ENCODE measurements at regions not wholly inside any gene's neighbourhood (a gene's known extent, or its start where the extent isn't known, plus 50 kb on each side); places are given as distances from the start of the nearest gene placed in this dataset.

DNA sequence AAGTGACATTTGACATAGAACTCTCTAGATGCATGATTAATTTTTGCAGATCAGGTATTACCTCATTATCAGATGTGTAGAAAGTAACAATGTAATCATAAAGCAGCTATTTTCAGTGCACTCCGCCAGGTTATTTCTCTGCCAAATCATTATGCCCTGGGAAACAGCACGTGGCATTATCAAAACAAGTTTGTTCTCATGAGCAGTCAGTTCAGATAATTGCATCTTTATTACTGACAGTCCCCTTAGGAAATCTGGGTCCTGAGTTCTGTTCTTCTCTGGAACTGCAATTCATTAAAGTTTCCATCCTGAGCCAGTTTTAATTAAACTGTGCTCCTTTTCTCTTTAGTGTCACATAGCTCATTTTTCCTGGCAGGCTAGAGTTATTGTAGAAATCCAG, 94.7 kb upstream of the KRR1 start:
- no peaks in the 10 kb centered on the region for H3K36me3 Mint-ChIP-seq (ENCODE audit: insufficient read depth, unreplicated experiment)
- no peaks in the 10 kb centered on the region for H3K9me3 Mint-ChIP-seq (ENCODE audit: unreplicated experiment)
- no peak overlapping the region for H3K27ac Mint-ChIP-seq (ENCODE audit: unreplicated experiment)
- no peak overlapping the region for H3K4me3 ChIP-seq (ENCODE audit: low read depth, low read length)
- H3K4me1 ChIP-seq, result no peaks in the 10 kb centered on the region
- no peaks in the 10 kb centered on the region for H3K4me1 Mint-ChIP-seq (ENCODE audit: low read depth, unreplicated experiment)
- DNase-seq, result no peak
- no peaks in the 10 kb centered on the region for H3K27me3 ChIP-seq (replicated peaks; ENCODE audit: control insufficient read depth, insufficient read depth, low read length)
- no peaks in the 10 kb centered on the region for H3K36me3 ChIP-seq (ENCODE audit: control insufficient read depth, insufficient read depth, low read length)
- intact Hi-C loops (cut with micrococcal nuclease; ENCODE audit: unreplicated experiment), result no loop called here
- ChIA-PET CTCF (no interaction called here), POLR2A (no interaction called here)
- no peak for TF ChIP-seq CTCF (IDR thresholded peaks at IDR 0.05; ENCODE audit: insufficient read depth in 1 of 2, low read depth in 1 of 2, low read length in 1 of 2, severe bottlenecking in 1 of 2, unreplicated experiment in 1 of 2)
- no peak overlapping the region for H3K4me3 Mint-ChIP-seq (ENCODE audit: unreplicated experiment)
- H3K27me3 Mint-ChIP-seq (ENCODE audit: insufficient read depth, unreplicated experiment), result no peaks in the 10 kb centered on the region
- H3K9me3 ChIP-seq, result no peaks in the 10 kb centered on the region
- no TSS peak for BruUV-seq (replicated peaks)

DNA sequence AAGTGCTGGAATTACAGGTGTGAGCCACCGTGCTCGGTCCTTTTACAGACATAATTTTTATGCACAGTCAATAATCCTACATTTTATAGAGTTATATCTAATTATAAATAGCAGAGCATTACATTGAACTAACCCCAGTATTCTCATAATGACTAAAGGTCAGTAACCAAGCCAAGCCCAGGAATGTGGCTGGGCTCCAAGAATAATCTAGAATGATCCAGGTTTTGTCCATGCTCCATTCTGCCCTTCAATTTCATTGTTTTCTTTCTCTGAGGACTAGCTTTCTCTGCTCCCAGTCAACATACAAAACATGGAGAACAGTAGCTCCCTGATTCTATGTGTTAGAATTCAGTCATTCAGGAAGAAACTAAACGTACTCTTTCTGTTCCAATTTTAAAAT, 92.1 kb upstream of the KRR1 start:
- POLR2A ChIA-PET, result no interaction called here
- CTCF ChIA-PET, result no interaction called here
- Histone ChIP-seq H3K27me3 (replicated peaks; ENCODE audit: control insufficient read depth, insufficient read depth, low read length) (no peaks in the 10 kb centered on the region), H3K36me3 (ENCODE audit: control insufficient read depth, insufficient read depth, low read length) (no peaks in the 10 kb centered on the region), H3K9me3 (no peaks in the 10 kb centered on the region), H3K4me1 (no peaks in the 10 kb centered on the region), H3K4me3 (ENCODE audit: low read depth, low read length) (no peak overlapping the region)
- no TSS peak for BruUV-seq (replicated peaks)
- Mint-ChIP-seq H3K4me1 (ENCODE audit: low read depth, unreplicated experiment) (no peaks in the 10 kb centered on the region), H3K27ac (ENCODE audit: unreplicated experiment) (no peak overlapping the region), H3K4me3 (ENCODE audit: unreplicated experiment) (no peak overlapping the region), H3K27me3 (ENCODE audit: insufficient read depth, unreplicated experiment) (no peaks in the 10 kb centered on the region), H3K9me3 (ENCODE audit: unreplicated experiment) (no peaks in the 10 kb centered on the region), H3K36me3 (ENCODE audit: insufficient read depth, unreplicated experiment) (no peaks in the 10 kb centered on the region)
- intact Hi-C loops (cut with micrococcal nuclease; ENCODE audit: unreplicated experiment), result no loop called here
- TF ChIP-seq CTCF (IDR thresholded peaks at IDR 0.05; ENCODE audit: insufficient read depth in 1 of 2, low read depth in 1 of 2, low read length in 1 of 2, severe bottlenecking in 1 of 2, unreplicated experiment in 1 of 2), result no peak
- DNase-seq, result no peak

GRCh38 chr12:75602106-75602505, 90.7 kb upstream of the KRR1 start:
- no TSS peak for BruUV-seq (replicated peaks)
- no peak overlapping the region for H3K4me3 Mint-ChIP-seq (ENCODE audit: unreplicated experiment)
- CTCF ChIA-PET, result interaction anchor here (0.5 kb wide), 1 partner anchor 906 kb away, joined by 3 read pairs; no protein-coding TSS in a partner anchor
- H3K4me1 Mint-ChIP-seq (ENCODE audit: low read depth, unreplicated experiment), result no peaks in the 10 kb centered on the region
- no peak overlapping the region for H3K27ac Mint-ChIP-seq (ENCODE audit: unreplicated experiment)
- Histone ChIP-seq H3K9me3 (no peaks in the 10 kb centered on the region), H3K4me3 (ENCODE audit: low read depth, low read length) (no peak overlapping the region), H3K4me1 (no peaks in the 10 kb centered on the region), H3K27me3 (replicated peaks; ENCODE audit: control insufficient read depth, insufficient read depth, low read length) (no peaks in the 10 kb centered on the region), H3K36me3 (ENCODE audit: control insufficient read depth, insufficient read depth, low read length) (no peaks in the 10 kb centered on the region)
- no peaks in the 10 kb centered on the region for H3K9me3 Mint-ChIP-seq (ENCODE audit: unreplicated experiment)
- no peak for TF ChIP-seq CTCF (IDR thresholded peaks at IDR 0.05; ENCODE audit: insufficient read depth in 1 of 2, low read depth in 1 of 2, low read length in 1 of 2, severe bottlenecking in 1 of 2, unreplicated experiment in 1 of 2)
- H3K36me3 Mint-ChIP-seq (ENCODE audit: insufficient read depth, unreplicated experiment), result no peaks in the 10 kb centered on the region
- POLR2A ChIA-PET, result no interaction called here
- intact Hi-C loops (cut with micrococcal nuclease; ENCODE audit: unreplicated experiment), result no loop called here
- H3K27me3 Mint-ChIP-seq (ENCODE audit: insufficient read depth, unreplicated experiment), result no peaks in the 10 kb centered on the region
- no peak for DNase-seq
